Sciatic nerve (tissue), 2 donors: ENCODE measurements at regions not wholly inside any gene's neighbourhood (a gene's known extent, or its start where the extent isn't known, plus 50 kb on each side); places are given as distances from the start of the nearest gene placed in this dataset.

ENCODE experiments used
- ATAC-seq: fragments of 200-7000 bp; cut with Tn5 transposase; one replicate; pipeline ENCODE4 v1.9.1; 2020; ENCODE audit warnings: mild to moderate bottlenecking, moderate library complexity
- DNase-seq: peaks from one replicate; pipeline ENCODE4 v3.0.0-alpha.2; 2020; ENCODE audit warnings: low spot score
- intact Hi-C: fragments of 100-400 bp; cut with DNase I; formaldehyde crosslinking; loops from one replicate; pipeline ENCODE4 v1.14.2; 2022
- donor health status: DM: no; HTN: no; CAD: no.
- donor health status: DM: no; HTN: no; CAD: no.

DNA sequence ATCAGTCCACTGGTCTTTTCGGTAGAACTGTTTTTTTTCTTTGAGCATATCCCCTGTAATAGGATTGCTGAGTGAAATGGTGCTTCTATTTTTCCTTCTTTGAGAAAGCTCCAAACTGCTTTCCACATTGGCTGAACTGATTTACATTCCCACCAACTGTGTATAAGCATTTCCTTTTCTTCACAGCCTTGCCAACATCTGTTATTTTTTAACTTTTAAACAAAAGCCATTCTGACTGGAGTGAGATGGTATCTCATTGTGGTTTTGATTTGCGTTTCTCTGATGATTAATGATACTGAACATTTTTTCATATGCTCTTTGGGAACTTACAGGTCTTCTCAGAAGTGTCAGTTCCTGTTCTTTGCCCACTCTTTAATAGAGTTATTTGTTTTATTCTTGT lies 764.7 kb downstream of the MTRR start:
- intact Hi-C loops: no loop called here
- no peak for DNase-seq
- ATAC-seq: no peak

DNA sequence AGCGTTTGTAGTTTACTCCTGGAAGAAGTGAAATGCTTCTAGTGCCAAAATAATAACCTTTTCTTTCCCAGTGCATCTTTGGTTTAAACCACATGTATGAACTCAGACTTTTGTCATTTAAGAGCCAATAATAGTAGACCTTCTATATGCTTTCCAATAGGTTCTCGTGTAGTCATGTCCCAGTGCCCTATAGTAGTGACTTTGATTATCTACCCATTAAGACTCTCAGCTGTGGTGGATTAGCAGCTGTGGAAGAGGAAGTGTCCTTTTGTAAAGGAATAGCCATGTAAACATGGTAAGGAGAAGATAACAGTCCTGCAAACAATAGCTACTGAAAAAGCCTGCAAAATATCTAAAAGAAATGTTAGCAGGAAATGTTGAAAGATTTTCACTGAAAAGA lies 765.3 kb downstream of the MTRR start:
- DNase-seq (no peak), ATAC-seq (no peak)
- intact Hi-C loops: no loop called here

DNA sequence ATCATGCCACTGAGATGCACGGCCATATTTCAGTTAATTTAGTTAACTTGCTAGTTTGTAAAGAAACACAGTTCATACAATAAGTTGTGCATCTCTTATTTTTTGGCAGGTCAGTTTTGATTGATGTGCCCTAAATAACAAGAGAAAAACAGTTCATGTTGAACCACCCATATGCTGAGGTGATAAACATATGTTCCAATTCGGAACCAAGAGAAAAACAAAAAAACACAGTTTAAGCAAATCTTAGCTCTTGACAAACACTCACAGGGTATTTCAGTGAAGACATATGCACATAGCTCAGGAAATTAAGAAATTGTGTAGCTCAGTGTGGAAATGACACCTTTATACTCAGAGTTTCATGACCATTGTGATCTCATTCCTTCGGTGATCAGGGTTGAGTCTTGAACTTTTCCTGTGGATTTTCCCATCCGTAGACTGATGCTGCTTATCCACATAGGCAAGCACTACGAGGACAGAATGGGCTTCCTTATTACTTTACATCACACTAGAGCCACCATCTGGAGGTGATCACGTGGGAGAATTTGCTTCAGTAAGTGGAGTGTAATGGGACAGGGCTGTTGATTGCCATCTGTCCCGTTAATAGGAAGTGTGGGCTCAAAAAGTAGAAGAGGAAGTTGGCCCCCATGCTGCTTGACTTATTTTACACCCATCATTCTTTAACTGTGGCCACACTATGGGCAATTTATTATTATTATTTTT lies 773.0 kb downstream of the MTRR start:
- ATAC-seq (no peak), DNase-seq (no peak)
- intact Hi-C loops: no loop called here

DNA sequence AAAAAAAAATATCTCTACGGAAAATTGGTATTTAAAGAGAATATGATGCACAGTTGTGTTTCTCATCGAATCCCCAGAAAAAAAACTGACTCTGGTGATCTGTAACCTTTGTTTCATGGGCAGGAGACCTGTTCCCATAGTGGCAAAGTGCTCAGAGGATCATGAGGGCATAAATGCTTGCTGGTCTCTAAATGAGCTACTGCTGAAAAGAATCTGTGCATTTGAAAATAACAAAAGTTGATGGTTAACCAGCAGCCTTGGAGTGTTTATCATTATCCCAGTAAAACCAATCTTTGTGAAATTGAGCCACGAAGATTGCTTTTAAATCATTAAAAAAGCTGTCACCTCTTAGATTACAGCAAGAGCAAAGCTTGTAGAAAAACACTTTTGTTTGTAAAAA lies 775.4 kb downstream of the MTRR start:
- DNase-seq: no peak
- ATAC-seq: no peak
- intact Hi-C loops: no loop called here

DNA sequence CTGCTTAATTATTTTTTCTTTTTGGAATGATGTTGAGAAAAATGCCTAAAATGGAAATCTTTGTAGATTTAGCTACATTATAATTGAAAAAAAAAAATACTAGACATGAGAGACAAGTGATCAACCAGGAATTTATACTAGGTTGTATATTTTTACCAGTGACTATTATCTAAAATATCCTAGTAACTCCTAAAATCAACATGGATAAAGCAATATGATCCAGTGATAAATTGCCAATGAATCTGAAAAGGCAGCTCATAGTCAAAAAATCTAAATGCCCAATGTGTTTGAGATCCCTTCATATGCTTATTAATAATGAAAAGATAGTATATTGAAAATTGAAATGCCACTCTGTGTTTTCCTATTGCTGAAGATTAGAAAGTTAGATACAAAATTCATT lies 778.2 kb downstream of the MTRR start:
- ATAC-seq: no peak
- DNase-seq: no peak
- intact Hi-C loops: no loop called here

DNA sequence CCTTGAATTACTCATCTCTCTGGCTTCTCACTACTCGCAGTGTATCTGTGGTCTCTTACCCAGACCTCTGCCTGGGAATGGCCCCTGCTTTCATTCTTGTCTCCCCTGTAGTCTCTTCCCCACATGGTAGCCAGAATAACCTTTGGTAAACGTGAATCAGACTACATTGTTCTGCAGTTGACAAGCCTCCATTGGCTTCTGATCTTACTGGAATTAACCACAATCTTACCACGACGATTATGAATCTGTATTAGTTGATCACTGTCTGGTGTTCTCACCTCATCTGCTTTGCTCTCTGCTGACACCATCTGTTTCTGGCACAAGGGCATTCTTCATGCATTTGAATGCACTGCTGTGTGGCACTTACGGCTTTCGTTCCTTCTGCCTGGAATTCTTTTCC lies 781.2 kb downstream of the MTRR start:
- DNase-seq: no peak
- intact Hi-C loops: no loop called here
- no peak for ATAC-seq

DNA sequence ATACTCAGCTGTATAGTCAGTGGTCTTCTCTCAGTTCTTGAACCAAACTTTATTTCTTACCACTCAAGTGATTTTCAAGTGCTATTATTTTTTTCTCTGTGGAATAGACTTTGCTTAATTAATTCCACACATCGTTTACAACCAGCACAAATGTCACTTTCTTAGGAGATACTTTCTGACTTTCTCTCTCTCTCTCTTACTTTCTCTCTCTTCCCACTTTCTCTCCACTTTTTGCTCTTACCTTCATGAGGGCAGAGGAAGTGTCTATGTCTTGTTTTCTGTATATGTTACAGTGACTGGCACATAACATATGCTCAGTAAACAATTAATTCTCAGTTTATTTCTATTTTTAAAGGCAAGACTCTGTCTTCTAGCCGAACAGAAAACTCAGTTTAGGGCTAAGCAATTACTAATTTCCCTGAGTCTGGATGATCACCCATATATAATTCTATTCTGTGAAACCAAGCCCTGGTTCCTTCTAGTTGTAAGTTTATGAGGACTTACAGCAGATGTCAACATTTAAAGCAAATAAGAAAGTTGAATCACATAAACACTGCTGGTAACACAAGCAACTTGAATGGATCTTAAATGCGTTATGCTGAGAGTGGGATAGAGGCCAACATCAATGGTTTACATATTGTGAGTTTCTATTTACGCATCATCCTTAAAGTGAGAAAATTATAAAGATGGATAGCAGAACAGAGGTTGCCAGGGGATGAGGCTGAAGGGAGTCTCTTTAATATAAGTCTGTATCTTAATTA lies 791.4 kb downstream of the MTRR start:
- intact Hi-C loops: no loop called here
- ATAC-seq (no peak), DNase-seq (no peak)

DNA sequence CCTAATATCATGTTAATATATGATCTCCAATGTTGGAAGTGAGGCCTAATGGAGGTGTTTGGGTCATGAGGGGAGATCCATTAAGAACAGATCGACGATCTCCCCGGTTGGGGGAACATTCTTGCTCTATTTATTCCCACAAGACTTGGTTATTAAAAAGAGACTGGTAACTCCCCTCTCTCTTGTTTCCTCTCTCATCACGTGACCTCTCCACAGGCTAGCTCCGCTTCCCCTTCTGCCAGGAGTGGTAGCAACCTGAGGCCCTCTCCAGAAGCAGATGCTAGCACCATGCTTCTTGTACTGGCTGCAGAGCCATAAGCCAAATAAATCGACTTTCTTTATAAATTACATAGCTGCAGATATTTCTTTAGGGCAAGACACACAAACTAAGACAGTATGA lies 794.4 kb downstream of the MTRR start:
- ATAC-seq (no peak), DNase-seq (no peak)
- intact Hi-C loops: no loop called here

DNA sequence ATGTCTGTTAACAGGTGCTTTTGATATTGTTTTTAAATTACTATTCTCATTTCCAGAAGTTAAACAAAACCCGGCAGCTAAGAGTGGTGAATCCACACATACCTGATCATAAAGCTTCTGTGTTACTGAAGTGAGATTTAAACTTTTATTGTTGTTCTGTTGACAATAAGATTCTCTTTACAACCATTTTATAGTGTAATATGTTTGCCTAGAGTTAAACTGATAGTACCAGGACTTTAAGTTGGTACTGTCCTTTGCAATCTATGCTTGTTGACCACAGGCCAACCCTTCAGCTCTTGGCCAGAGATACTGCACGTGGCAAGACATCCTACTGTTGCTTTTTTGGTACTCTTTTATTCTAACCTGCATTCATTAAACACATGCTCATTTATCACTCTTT lies 806.2 kb downstream of the MTRR start:
- intact Hi-C loops: no loop called here
- DNase-seq (no peak), ATAC-seq (no peak)

DNA sequence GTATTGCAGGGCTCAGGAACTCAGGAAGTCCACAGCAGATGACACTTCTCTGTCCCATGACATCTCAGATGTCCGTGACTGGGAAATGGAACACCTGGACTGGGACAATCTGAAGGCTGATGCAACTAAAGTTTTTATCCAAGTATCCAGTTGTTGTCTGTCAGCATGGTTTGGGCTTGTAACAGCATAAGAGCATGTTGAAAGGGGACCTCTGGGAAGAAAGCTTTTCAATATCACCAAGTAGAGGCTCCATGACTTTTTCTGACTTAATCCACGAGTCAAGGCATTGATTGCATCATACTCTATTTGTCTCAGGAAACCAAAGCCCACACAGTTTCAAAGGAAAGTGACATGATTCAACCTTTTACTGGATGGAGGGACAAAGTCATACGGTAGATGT lies 807.7 kb downstream of the MTRR start:
- intact Hi-C loops: no loop called here
- DNase-seq (no peak), ATAC-seq (no peak)

DNA sequence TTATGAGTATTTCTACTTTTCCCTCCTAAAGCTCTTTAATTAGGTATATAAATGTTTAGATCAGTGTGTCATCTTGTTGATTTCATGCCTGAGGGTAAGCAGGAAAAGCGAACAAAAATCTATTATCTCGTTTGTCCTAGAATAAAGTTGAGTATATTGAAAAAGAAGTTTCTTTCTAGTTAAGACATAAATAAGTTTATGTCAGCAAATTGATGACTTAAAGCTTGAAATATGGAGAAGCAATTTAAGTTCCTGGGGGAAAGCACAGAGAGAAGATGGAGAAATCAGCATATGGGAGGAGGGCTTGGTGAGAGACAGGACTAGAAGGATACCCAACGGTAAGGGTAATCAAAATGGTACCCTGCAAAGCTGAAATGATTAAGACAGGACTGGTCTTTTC lies 813.4 kb downstream of the MTRR start:
- ATAC-seq: no peak
- DNase-seq: no peak
- intact Hi-C loops: no loop called here

DNA sequence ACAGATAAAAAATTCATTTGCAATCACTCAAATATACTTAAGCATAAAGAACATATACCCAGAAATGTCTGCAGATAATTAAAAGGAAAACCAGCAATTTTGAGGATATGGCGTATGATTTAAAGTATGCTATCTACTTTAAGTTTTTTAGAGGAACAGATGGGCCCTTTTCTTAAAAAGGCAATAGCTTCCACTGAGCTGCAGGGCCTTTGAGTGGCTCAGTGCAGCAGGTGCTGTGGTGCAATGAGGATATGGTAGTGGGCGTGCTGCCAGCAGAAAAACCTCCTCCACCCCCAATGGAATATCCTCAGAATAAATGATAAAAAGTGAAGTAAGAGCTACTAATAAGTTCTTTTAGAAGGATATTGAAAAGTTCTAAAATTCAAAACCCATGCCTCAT lies 814.5 kb downstream of the MTRR start:
- ATAC-seq (no peak), DNase-seq (no peak)
- intact Hi-C loops: no loop called here

DNA sequence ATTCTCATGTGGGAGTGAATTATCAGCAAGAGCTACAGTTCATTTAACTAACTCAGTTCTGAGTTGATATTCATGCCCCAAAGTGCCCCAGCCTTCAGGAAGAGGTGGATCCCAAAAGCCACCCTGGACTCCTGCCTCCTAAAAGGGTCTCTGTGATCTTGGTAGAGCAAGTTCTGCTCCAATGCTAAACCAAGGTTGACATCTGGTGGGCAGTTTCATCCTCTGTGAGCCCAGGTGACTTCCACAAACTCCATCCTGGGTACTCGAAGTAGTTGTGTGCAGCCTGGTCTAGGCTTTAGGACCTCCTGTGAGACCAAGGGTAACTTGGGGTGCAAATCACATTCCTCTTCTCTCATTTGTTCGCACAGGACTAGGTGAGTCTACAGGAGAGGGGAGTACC lies 816.8 kb downstream of the MTRR start:
- ATAC-seq (no peak), DNase-seq (no peak)
- intact Hi-C loops: no loop called here

DNA sequence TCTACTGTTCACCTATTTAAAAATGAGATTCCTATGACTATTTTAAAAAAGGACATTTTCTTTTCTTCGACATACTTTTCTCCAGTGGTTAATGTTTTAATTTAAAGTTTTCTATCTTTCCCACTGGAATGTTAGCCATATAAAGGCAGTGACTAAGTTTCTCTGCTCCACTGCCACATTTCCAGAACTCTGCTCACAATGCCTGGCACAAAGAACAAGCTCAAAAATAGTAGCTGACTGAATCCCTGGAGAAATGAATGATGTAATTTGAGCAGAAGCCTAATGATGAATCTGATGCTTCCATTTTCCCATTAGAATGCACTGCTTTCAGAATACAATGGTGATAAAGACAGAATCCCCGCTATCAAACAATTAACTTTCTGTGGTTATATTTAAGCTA lies 817.8 kb downstream of the MTRR start:
- DNase-seq (no peak), ATAC-seq (peak; percentile 63)
- intact Hi-C loops: no loop called here

DNA sequence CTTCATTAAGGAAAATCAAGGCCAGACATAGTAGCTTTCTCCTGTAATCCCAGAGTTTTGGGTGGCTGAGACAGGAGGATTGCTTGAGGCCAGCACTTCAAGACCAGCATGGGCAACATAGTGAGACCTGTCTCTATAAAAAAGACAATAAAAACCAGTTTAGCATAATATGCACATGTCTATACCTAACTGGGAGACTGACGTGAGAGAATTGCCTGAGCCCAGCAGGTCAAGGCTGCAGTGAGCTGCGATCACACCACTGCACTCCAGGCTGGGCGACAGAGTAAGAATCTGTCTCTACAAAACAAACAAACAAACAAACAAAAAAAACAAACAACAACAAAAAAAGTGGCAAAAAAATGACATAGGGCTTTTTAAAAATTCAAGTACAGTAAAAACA lies 820.8 kb downstream of the MTRR start:
- intact Hi-C loops: no loop called here
- ATAC-seq (no peak), DNase-seq (no peak)

DNA sequence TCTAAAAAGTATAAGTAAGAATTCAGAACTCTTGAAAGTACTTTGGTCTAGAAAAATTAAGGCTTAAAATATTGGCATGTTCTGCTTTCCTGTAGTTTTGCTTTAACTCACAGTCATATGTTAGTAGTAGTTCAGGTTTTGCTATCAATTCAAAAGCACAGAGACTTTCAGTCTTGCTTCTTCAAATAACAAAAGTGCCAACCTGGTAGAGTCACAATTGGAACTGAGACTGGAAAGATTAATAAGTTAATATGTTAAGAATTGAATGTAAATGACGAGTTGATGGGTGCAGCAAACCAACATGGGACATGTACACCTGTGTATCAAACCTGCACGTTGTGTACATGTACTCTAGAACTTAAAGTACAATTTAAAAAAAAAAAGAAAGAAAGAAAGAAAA lies 822.3 kb downstream of the MTRR start:
- ATAC-seq: no peak
- no peak for DNase-seq
- intact Hi-C loops: no loop called here

DNA sequence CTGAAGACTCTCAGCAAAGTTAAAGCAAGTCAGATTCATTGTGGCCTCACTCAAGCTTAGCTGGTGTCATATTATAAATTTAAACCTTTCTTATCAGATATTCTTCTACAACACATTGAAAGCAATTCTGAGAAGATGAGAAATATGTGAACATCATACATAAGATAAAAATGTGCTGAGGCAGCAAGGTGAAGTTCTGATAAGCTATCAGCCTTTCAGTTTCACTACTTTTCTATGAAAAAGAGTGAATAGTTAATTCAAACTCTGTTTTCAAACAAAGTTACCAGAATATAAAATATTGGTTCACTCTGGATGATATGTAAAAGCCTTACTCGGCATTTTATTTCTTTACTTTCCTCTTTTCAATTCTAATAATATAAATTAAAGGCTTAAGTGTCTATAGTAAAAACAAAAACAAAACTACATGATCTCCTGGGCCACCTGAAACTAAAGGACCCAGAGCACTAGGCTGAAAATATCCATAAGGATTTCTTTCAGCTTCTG lies 824.4 kb downstream of the MTRR start:
- ATAC-seq: no peak
- intact Hi-C loops: no loop called here
- DNase-seq: no peak

DNA sequence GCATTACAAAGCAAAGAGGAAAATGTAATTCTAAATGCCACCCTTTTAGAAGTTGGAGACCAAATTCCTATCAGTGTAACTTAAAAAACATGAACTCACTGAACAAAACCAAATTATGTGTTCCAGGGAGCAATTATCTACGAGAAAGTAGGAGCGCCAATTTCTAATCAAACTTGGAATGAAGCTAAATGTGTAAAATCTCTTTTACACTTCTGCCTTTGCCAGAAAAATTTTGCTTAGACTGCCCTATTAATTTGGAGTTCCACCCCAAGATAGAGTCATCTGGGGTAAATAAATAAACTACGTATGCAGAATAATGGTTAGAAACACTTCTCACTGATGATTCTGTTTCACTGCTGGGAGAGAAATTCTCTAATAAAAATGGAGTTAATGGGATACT lies 825.6 kb downstream of the MTRR start:
- intact Hi-C loops: no loop called here
- ATAC-seq (no peak), DNase-seq (no peak)

DNA sequence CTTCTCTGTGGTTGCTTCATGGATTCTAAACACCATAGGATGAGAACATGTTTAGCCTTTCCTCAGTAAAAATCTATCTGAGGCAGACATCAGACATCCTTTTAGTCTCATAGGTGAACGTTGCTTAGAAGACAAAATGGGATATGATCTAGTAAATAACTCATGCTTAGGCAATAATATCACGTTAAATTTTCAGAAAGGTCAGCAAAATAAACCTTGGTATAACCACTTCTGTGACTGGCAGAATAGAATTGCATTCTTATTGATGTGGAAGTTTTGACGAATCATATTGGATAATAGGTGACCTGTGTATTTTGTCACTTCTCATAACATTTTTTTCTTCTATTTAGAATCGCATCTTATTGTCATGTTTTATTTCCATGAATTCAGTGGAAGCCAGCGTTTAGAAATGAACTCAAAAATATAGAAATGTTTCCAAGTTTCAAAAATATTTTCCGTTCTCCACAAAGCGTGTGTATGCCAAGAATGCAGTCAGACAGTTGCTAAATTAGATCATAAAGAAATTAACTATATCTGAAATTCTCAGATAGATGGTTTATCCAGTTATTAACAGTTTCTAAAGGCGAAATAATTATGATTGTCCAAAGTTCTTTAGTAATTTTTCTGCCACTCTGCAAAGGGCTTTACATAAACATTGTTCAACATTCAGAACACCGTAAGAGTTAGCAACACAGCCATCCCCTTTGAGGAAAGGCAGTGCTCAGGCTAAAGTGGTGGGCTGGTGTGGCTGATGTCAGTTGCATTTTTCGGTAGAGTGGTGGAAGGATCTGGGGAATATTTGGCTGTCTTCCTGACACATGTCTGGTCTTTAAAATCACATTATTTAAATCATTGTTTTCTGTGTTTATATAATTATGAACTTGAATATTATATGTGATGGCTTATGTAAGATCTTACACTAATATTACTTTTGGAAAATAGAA lies 827.2 kb downstream of the MTRR start:
- intact Hi-C loops: no loop called here
- ATAC-seq (no peak), DNase-seq (no peak)

DNA sequence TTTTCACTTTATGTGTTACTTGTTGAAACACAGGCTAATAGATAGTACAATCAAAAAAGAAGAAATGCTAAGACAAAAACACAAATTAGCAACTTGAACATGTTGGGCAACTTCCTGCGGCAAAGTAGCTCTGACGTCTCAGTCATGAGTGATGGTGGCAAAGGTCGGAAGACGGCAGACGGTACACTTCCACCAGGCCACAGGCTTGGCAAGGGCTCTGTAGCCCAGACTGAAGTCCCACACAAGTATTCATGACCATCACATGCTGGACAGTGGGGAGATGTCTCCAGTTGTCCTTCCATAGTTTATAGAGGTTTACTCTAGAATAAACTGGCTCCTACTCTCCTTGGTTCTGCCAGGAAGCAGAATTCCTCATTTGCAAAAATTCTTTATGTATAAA lies 831.3 kb downstream of the MTRR start:
- ATAC-seq: no peak
- DNase-seq: no peak
- intact Hi-C loops: no loop called here
